GM19043 (cell line): ENCODE measurements at regions not wholly inside any gene's neighbourhood (a gene's known extent, or its start where the extent isn't known, plus 50 kb on each side); places are given as distances from the start of the nearest gene placed in this dataset.

Source experiments
- ATAC-seq: cut with Tn5 transposase; IDR thresholded peaks from one replicate; pipeline ENCODE4 v1.9.1; 2021; ENCODE audit warnings: low read depth; ENCODE audit not compliant: unreplicated experiment

GRCh38 chr9:115250621-115251032, 132.7 kb upstream of the TNC start:
- no peak for ATAC-seq

DNA sequence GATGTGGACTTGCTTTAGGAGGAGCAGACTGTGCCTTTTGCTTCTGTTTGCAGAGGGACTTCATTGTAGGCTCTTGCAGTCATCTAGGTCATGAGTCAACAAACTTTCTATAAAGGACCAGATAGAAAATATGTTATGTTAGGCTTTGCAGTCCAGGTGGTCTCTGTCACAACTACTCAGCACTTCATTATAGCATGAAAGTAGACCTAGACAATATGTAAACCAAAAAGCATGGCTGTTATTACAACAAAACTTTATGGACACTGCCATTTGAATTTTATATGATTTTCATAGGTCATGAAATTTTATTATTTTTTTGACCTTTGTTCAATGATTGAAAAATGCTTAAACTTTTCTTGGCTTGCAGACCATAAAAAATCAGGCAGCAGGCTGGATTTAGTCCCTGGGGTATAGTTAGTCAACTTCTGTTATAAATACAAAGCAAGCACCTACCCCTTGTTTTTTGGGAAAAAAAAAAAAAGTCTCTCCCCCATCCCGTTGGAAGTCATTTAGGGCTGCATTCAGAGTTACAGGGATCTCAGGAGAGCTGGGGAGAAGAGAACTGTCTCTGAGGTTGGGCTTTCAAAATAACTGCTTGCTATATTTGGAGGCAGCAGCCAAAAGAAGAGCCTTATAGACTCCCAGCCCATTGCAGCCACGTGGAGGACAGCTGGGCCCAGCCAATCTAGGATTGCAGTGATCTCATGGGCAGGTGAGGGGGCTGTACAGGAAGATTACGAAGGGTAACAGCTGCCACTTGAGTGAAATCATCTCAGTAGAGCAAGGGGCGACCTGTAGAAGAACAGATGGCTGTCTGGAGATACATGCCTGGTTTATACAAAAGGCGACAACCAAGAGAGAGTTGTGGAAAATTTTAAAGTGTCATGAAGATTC, 136.6 kb upstream of the TNC start:
- ATAC-seq = no peak

DNA sequence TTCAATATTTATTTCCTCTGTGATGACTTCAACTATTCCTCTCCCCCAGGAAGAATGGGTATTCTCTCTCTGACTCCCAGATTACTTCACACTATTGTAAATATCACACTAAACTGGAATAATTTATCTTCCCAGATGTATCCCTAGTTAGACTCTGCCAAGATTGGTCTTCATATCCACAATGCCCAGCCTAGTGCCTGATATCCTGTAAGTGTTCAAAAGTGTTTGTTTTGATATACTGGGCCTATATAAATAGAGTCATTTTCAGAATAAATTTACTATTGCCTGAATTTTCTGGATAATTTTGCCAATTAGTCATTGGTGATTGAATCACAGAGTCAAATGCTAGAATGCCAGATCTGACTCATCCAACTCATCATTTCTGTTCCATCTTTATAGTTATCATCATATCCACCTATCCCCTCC, 143.7 kb upstream of the TNC start:
- ATAC-seq = no peak

- no peak for ATAC-seq
These were observed 144.5 kb upstream of the TNC start for GRCh38 chr9:115262477-115262876.

- ATAC-seq = no peak
These were observed 145.0 kb upstream of the TNC start for GRCh38 chr9:115262952-115263351.

DNA sequence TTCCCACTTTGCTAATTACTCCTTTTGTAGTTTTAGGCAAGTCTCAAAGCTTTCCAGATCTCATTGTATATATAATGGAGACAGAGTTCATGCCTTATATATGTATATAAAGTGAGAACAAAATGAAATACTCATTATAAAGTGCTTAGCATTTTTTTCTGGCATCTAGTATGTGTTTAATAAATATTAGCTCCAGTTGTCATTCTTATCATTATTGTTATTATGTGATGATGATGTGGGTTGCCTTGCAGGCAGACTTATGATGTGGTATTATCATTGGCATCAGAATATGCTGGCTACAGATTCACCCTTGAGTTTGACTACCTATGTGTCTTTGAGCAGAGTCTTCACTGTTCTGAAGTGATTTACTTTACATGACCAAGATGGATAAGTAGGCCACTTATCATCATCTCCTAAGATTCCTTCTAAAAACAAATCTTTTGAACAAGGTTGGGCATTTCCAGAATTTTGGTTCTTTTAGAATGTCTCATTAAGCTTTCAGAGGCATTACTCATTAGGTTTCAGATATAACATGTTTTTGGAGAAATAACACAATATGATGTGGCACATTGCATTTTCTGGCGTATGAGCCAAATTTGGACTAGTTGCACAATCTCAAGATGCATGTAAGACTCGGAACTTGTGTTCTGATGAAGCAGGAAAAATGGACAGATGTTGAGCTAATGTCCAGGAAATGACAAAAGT, 145.6 kb upstream of the TNC start:
- ATAC-seq = no peak

DNA sequence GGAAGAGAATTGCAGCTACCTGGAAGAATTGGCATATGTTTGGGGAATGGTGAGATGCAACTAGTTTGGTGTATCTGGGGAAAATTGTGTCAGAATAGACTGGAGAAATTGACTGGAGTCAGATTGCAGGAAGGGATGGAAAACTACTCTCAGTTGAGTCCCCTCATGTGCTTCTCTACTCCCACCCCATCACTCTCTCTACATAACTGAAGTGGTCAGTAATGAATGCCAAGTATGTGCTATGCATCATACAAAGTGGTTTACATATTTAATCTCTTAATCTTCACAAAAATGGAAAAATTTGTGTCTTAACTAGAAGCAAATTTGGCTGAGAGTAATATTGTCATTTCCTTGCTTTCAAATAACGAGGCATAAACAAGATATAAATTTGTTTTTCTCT, 146.4 kb upstream of the TNC start:
- no peak for ATAC-seq

GRCh38 chr9:115267790-115268189, 149.8 kb upstream of the TNC start:
- ATAC-seq = no peak

GRCh38 chr9:115275753-115276152, 157.8 kb upstream of the TNC start:
- ATAC-seq = no peak

DNA sequence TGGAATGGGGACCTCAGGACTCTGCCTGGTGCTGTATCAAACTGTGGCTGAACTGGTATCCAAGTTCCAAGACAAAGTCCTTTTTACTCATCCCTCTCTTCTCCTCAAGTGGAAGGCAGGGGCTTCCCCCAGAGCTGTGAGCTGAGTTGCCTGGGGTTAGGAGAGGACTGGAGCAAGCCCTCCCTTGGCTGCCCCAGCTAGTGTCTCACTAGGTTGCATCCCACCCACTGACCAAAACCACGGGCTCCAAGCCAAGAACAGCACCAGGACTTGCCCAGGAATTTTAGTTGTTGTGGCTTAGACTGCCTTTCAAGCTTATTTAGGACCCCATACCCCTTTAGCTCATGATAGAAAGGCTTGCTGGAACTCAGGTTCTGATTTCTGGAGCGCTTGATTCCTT, 158.7 kb upstream of the TNC start:
- no peak for ATAC-seq

GRCh38 chr9:115277301-115277700, 159.3 kb upstream of the TNC start:
- ATAC-seq = no peak

DNA sequence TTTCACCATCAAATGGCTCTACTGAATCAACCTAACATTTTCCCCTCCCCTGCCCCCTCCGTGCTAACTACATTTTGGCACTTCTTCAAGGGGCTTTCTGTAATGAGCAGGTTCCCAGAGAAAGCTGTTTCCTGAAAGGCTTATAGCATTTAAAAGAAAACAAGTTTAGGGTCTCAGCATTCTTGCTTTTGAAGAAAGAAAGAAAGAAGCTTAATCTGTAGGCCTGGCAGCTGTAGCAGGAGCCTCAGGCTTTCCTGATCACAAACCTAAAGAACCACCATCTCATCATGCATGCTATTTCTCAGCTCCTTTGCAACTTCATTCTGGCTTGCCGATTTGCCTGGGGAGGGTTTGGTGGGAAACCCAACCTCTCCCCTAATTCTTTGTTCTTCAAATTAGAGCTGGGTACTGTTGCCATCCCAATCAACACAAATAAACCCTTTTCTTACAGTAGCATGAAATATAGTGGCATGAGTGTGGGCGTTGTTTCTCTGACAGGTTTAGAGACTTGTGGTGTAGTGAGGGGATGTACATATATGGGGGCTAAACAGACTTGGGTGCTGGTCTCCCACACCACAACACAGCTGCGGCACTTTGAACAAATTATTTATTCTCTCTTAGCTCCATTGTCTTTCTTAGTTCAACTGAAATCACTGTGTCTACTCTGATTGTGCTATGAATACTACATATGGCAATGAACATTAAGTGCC, 160.5 kb upstream of the TNC start:
- no peak for ATAC-seq

DNA sequence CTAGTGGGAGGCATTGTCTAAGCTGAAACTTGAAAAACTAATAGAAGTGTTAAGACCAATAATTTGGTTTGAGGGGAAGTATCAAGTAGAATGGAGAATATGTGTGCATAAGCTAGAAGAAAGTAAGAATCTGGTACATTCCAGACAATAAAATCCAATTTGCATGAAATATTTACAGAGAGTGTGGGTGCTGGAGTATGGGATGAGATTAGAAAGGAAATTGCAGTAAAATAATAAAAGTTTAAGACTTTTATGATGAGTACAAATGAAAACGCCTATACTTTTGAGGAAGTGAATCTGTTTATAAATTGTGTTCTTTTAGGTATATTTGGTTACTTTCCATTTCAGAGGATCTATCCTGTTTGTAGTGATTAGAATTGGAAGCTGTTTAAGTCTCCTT, 165.4 kb upstream of the TNC start:
- ATAC-seq = no peak

DNA sequence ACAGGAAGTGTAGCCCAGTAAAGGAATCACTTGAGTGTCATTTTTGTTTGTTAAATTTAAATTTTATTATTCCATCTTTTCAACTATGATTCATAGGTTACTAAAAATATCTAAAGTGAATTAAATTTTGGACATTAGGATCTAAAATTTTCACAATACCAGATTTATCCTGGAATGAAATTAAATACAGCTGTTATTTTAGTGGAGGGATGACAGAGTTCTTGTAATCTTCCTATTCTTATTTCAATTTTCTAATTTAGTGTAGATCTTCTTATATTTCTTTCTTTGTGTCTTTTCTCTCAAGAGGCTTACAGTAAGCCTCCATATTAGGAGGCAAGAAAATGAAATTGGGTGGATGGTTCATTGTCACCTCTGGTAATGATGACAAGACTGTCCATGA, 167.9 kb upstream of the TNC start:
- ATAC-seq = no peak

GRCh38 chr9:115286411-115286810, 168.5 kb upstream of the TNC start:
- ATAC-seq = no peak

DNA sequence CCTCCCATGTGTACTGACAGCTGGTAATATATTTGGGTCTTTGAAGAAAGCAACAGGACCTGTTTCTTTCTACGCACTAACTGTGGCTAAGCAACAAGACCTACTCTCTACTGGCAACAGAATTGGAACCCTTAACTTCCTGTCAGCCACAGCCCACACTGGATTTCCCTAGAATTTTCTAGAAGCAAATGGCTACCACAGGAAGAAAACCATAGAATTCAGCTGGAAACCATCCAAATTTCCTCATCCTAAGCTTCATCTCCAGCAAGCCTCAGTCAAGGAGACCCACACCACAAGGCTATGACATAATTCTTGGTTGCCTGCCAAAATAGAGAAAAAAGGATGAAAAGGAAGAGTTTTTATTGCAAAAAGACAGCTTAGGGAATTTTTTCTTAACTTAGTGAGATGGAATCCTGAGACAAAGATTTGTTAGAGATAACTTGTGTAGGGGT, 171.8 kb upstream of the TNC start:
- ATAC-seq = no peak

DNA sequence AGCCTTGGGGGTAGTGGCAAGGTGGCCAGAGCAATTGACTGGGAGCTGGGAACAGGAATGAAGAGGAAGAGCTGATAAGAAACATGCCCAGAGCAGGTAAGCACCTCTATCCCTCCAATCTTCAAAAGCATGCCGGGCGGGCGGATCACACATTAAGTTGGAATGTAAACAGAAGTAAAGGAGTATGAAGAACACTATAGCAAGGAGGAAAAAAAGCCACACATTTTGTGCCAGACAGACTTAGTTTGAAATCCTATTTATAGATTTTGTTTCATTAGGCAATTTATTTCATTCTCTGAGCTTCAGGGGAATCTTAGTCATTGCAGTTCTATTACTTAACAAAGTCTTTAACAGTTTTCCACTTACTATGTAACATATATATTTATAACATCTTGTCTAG, 173.9 kb upstream of the TNC start:
- no peak for ATAC-seq

- no peak for ATAC-seq
These were observed 174.8 kb upstream of the TNC start for GRCh38 chr9:115292584-115293279.

DNA sequence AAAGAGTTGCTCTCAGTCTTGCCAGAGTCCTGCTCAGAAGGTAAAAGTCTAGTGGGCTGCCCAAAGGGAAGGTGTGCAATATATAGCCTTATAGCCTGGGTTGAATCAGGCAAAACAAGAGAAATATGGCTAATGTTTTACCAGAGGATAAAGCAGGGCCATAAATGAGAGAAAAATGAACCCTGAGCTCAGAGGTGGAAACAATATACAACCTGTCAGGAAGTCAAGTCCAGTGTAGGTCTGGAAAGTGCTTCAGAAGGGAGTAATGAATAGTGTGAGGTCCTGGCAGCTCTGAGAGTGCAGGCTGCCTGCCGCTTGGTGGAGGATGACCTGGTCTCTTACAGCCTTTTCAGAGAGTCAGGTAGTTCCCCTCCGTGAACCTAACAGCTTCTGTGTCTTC, 177.8 kb upstream of the TNC start:
- ATAC-seq = no peak

GRCh38 chr9:115296831-115297565, 179.0 kb upstream of the TNC start:
- ATAC-seq = no peak
